ENCODE measurements at regions not wholly inside any gene's neighbourhood (a gene's known extent, or its start where the extent isn't known, plus 50 kb on each side); places are given as distances from the start of the nearest gene placed in this dataset.

DNA sequence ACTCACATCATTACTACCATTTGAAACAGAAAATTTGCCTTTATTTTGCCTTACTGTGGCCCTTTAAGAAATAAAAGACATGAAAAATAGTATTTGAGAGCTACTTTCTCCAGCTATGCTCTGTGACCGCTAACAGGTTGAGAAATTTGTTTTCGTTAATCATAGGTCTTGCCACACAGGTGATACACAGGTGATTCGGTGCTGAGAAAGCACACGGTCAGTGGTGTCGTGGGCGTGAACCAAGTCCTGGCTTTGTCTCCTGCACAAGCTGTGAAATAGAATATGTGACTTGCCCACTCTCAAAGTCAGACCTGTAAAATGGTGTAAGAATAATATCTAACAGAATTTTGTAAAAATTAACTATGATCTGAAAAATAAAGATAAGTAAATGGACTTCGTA is 155.3 kb upstream of the SLC39A10 start:
- Histone ChIP-seq H3K27me3 (ENCODE audit: control insufficient read depth in 2 of 2, insufficient read depth in 2 of 2, low read length in 2 of 2) (no peaks in the 10 kb centered on the region), H3K79me2 (ENCODE audit: control insufficient read depth, insufficient read depth, low read length) (no peaks in the 10 kb centered on the region), H3K4me3 (replicated peaks in 1 of 3; ENCODE audit: insufficient read depth in 1 of 3, low read depth in 1 of 3, low read length in 3 of 3) (no peak overlapping the region), H3K27ac (ENCODE audit: insufficient read depth, low read depth, low read length) (no peak overlapping the region), H3K36me3 (ENCODE audit: control insufficient read depth in 2 of 2, extremely low read depth in 1 of 2, insufficient read depth in 2 of 2, low read length in 2 of 2) (no peaks in the 10 kb centered on the region), H3K9me1 (replicated peaks; ENCODE audit: control insufficient read depth, extremely low read depth, insufficient read depth, low read length) (no peaks in the 10 kb centered on the region), H3K4me2 (ENCODE audit: insufficient read depth, low read length) (no peak overlapping the region), H3K9ac (replicated peaks; ENCODE audit: extremely low read depth, insufficient read depth, low read length) (no peak overlapping the region), H3K4me1 (ENCODE audit: control insufficient read depth, extremely low read depth, insufficient read depth, low read length) (no peaks in the 10 kb centered on the region), H4K20me1 (replicated peaks; ENCODE audit: control insufficient read depth, extremely low read depth, insufficient read depth, low read length) (no peaks in the 10 kb centered on the region), H3K9me3 (replicated peaks; ENCODE audit: control insufficient read depth, insufficient read depth, low read length) (no peaks in the 10 kb centered on the region), H2AFZ (ENCODE audit: low read depth, low read length) (no peak overlapping the region)
- TF ChIP-seq JUN (IDR thresholded peaks at IDR 0.05; ENCODE audit: borderline replicate concordance, insufficient read depth, insufficient read length, low read depth) (no peak), POLR2A (IDR thresholded peaks at IDR 0.05; ENCODE audit: low read depth, low read length) (no peak), POLR2AphosphoS5 (IDR thresholded peaks at IDR 0.05; ENCODE audit: insufficient read depth, low read depth, low read length) (no peak), GATA2 (IDR thresholded peaks at IDR 0.05; ENCODE audit: insufficient read depth, insufficient read length, low read depth, low read length) (no peak), FOS (IDR thresholded peaks at IDR 0.05; ENCODE audit: borderline replicate concordance, insufficient read depth, low read length) (no peak)
- TF ChIP-seq, protein P1, sequence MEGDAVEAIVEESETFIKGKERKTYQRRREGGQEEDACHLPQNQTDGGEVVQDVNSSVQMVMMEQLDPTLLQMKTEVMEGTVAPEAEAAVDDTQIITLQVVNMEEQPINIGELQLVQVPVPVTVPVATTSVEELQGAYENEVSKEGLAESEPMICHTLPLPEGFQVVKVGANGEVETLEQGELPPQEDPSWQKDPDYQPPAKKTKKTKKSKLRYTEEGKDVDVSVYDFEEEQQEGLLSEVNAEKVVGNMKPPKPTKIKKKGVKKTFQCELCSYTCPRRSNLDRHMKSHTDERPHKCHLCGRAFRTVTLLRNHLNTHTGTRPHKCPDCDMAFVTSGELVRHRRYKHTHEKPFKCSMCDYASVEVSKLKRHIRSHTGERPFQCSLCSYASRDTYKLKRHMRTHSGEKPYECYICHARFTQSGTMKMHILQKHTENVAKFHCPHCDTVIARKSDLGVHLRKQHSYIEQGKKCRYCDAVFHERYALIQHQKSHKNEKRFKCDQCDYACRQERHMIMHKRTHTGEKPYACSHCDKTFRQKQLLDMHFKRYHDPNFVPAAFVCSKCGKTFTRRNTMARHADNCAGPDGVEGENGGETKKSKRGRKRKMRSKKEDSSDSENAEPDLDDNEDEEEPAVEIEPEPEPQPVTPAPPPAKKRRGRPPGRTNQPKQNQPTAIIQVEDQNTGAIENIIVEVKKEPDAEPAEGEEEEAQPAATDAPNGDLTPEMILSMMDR (IDR thresholded peaks at IDR 0.05; ENCODE audit: extremely low read depth in 1 of 2, insufficient read depth in 1 of 2, low read depth in 1 of 2, low read length in 2 of 2), result no peak
- TF ChIP-seq, protein P2, sequence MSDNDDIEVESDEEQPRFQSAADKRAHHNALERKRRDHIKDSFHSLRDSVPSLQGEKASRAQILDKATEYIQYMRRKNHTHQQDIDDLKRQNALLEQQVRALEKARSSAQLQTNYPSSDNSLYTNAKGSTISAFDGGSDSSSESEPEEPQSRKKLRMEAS (IDR thresholded peaks at IDR 0.05; ENCODE audit: insufficient read depth, insufficient read length), result no peak
- DNase-seq (ENCODE audit: low read depth, low spot score) (no peak), FAIRE-seq (no peak)
- ChIA-PET POLR2A (no interaction called here), CTCF (interaction anchor here (5.2 kb wide), 1 partner anchor 158 kb away, joined by 67 read pairs; no protein-coding TSS in a partner anchor)
- dilution Hi-C loops (cut with MboI; ENCODE audit: extremely low pct_ligation_motif_present, low sequenced_read_pairs), result no loop called here
- BruUV-seq (replicated peaks), result no TSS peak
- intact Hi-C loops (cut with micrococcal nuclease), result no loop called here

Data from endothelial cell of umbilical vein (primary cell).